ENCODE measurements at regions not wholly inside any gene's neighbourhood (a gene's known extent, or its start where the extent isn't known, plus 50 kb on each side); places are given as distances from the start of the nearest gene placed in this dataset.
"Not testable (repeated sequence)": the region's sequence is repeated elsewhere in the genome, so short reads cannot be mapped to it uniquely, and the experiment has no call there.

DNA sequence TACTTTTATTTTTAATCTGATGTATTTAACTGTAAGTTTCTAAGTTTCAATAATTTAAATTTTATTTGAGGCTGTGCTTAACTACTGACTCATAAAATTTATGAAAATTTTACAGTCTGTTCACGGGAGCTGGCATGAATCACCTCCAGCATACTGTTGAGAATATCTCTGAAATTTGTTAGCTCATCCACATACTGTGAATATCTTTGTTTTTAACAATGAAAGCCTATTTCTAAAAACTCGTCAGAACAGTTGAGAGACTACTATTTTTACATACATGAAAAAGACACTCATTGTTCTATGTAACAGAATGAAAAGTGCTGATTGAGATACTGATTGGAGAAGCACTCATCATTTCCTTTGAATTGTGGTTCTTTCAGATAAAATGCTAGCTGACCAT lies 749.3 kb downstream of the TENT5A start:
- ATAC-seq = no peak
- H3K36me3 Mint-ChIP-seq (ENCODE audit: low read depth) = no peaks in the 10 kb centered on the region
- DNase-seq = no peak
- no peak overlapping the region for H3K4me3 Mint-ChIP-seq
- H3K27ac Mint-ChIP-seq = no peak overlapping the region
- CTCF ChIA-PET = no interaction called here
- POLR2A ChIA-PET = interaction anchor here (0.7 kb wide), 1 partner anchor 18 kb away, joined by 3 read pairs; no protein-coding TSS in a partner anchor
- intact Hi-C loops (cut with micrococcal nuclease) = no loop called here
- H3K4me1 Mint-ChIP-seq (ENCODE audit: low read depth) = no peaks in the 10 kb centered on the region
- H3K27me3 Mint-ChIP-seq = no peaks in the 10 kb centered on the region
- TF ChIP-seq, protein P1, sequence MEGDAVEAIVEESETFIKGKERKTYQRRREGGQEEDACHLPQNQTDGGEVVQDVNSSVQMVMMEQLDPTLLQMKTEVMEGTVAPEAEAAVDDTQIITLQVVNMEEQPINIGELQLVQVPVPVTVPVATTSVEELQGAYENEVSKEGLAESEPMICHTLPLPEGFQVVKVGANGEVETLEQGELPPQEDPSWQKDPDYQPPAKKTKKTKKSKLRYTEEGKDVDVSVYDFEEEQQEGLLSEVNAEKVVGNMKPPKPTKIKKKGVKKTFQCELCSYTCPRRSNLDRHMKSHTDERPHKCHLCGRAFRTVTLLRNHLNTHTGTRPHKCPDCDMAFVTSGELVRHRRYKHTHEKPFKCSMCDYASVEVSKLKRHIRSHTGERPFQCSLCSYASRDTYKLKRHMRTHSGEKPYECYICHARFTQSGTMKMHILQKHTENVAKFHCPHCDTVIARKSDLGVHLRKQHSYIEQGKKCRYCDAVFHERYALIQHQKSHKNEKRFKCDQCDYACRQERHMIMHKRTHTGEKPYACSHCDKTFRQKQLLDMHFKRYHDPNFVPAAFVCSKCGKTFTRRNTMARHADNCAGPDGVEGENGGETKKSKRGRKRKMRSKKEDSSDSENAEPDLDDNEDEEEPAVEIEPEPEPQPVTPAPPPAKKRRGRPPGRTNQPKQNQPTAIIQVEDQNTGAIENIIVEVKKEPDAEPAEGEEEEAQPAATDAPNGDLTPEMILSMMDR (IDR thresholded peaks at IDR 0.05) = no peak
- peaks cover 3% of the 10 kb centered on the region for H3K9me3 Mint-ChIP-seq

DNA sequence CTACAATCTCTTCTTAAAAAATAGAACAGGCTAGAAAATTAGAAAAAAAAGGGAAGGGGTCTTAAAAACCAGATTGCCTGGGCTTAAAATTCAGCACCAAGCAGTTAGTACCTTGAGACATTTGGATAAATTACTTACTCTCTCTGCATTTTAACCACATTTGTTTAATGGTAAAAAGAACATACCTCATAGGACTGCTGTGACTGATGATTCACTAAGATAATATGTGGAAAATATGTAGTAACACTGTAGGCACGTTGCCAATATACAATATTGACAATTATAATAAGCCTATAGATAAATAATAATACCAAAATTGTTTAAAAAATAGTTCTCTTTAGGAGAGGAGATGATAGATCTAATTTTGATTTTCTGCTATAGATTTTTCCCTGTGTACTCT lies 750.4 kb downstream of the TENT5A start:
- DNase-seq (no peak), ATAC-seq (no peak)
- TF ChIP-seq, protein P1 (IDR thresholded peaks at IDR 0.05) = no peak
- Mint-ChIP-seq H3K4me1 (ENCODE audit: low read depth) (no peaks in the 10 kb centered on the region), H3K4me3 (no peak overlapping the region), H3K27me3 (no peaks in the 10 kb centered on the region), H3K9me3 (peaks cover 2% of the 10 kb centered on the region), H3K27ac (no peak overlapping the region), H3K36me3 (ENCODE audit: low read depth) (no peaks in the 10 kb centered on the region)
- POLR2A ChIA-PET = no interaction called here
- CTCF ChIA-PET = no interaction called here
- intact Hi-C loops (cut with micrococcal nuclease) = no loop called here

DNA sequence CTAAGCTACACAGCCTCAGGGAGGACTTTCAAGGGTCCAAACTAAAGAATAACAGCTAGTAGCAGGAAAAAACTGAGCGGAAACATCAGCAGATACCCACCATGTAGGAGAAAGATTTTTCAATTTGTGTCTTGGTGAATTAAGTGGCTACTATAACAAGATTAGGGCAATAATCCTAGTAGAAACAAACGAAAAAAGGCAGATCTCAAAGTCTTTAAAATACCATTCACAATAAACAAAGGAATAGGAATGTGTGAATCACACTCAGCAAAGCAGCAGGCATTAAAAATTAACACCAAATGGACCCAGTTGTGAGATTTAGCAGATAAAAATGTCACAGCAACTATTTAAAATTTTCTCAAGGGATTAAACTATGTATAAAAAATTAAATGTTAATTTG lies 761.2 kb downstream of the TENT5A start:
- ATAC-seq (no peak), DNase-seq (no peak)
- Mint-ChIP-seq H3K9me3 (peaks cover 2% of the 10 kb centered on the region), H3K27ac (no peak overlapping the region), H3K4me1 (ENCODE audit: low read depth) (no peaks in the 10 kb centered on the region), H3K27me3 (no peaks in the 10 kb centered on the region), H3K36me3 (ENCODE audit: low read depth) (no peaks in the 10 kb centered on the region), H3K4me3 (no peak overlapping the region)
- intact Hi-C loops (cut with micrococcal nuclease) = no loop called here
- ChIA-PET CTCF (no interaction called here), POLR2A (no interaction called here)
- TF ChIP-seq, protein P1 (IDR thresholded peaks at IDR 0.05) = no peak

DNA sequence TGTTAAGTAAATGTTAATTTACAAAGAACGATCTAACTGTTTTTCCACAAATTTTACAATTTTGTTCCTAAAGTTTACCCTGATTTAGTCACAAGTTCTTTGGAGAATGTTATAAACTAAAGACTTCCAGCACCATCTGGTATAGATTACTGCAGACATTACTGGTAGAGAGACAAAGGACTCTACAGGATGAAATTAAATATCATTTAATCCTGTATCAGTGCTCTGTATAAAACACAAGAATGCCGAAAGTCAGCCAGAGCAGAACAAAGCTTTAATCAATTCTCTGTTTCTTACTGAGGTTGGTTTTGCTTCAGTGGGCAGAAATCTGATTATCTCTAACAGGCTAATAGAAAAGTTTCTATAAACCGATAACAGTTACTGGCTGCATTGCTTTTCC lies 763.6 kb downstream of the TENT5A start:
- Mint-ChIP-seq H3K36me3 (ENCODE audit: low read depth) (no peaks in the 10 kb centered on the region), H3K9me3 (peaks cover 3% of the 10 kb centered on the region), H3K4me1 (ENCODE audit: low read depth) (no peaks in the 10 kb centered on the region), H3K27me3 (no peaks in the 10 kb centered on the region), H3K27ac (no peak overlapping the region), H3K4me3 (no peak overlapping the region)
- intact Hi-C loops (cut with micrococcal nuclease) = no loop called here
- POLR2A ChIA-PET = no interaction called here
- ATAC-seq = no peak
- CTCF ChIA-PET = no interaction called here
- TF ChIP-seq, protein P1 (IDR thresholded peaks at IDR 0.05) = no peak
- DNase-seq = no peak

DNA sequence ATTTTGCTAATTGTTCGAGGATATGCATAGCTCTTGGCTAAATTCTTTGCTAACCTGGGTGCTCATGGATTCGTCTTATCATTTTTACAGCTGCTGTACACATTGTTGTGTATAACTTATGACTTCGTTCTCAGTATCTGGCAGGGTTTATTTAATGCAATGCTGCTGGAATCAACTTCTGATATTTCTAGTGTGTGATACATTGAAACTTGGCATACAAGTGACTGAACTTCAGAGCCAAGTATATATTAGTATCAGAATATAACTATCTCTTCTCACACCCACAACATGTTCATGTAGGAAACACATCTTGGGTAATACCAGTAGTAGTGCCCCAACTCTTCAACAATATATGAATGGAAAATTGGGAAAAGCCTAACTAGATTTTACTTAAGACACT lies 764.2 kb downstream of the TENT5A start:
- H3K27me3 Mint-ChIP-seq = no peaks in the 10 kb centered on the region
- no peaks in the 10 kb centered on the region for H3K4me1 Mint-ChIP-seq (ENCODE audit: low read depth)
- intact Hi-C loops (cut with micrococcal nuclease) = no loop called here
- ATAC-seq (no peak), DNase-seq (no peak)
- no peaks in the 10 kb centered on the region for H3K36me3 Mint-ChIP-seq (ENCODE audit: low read depth)
- POLR2A ChIA-PET = no interaction called here
- no peak overlapping the region for H3K4me3 Mint-ChIP-seq
- CTCF ChIA-PET = no interaction called here
- peaks cover 5% of the 10 kb centered on the region for H3K9me3 Mint-ChIP-seq
- TF ChIP-seq, protein P1 (IDR thresholded peaks at IDR 0.05) = no peak
- H3K27ac Mint-ChIP-seq = no peak overlapping the region

DNA sequence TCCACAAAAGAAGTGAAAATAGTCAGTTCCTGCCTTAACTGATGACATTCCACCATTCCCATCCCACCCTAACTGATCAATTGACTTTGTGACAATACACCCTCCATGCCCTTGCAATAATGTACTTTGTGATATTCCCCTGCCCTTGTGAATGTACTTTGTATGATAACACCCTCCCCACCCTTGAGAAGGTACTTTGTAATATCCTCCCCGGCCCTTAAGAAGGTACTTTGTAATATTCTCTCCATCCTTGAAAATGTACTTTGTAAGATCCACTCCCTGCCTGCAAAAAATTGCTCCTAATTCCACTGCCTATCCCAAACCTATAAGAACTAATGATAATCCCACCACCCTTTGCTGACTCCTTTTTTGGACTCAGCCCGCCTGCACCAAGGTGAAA lies 771.3 kb downstream of the TENT5A start:
- H3K27ac Mint-ChIP-seq; ATAC-seq; intact Hi-C loops (cut with micrococcal nuclease); POLR2A ChIA-PET; H3K36me3 Mint-ChIP-seq (ENCODE audit: low read depth); H3K4me1 Mint-ChIP-seq (ENCODE audit: low read depth); H3K27me3 Mint-ChIP-seq; H3K9me3 Mint-ChIP-seq; CTCF ChIA-PET; H3K4me3 Mint-ChIP-seq; DNase-seq: not testable (repeated sequence)

Data from activated CD8-positive, alpha-beta T cell treated with anti-CD3 and anti-CD28 coated beads for 36 hours (primary cell).